Fibroblast of skin of abdomen (primary cell): ENCODE measurements at regions not wholly inside any gene's neighbourhood (a gene's known extent, or its start where the extent isn't known, plus 50 kb on each side); places are given as distances from the start of the nearest gene placed in this dataset.
A peak's percentile ranks its signal among the peaks of the same experiment; 100 is the strongest.

Source experiments
- DNase-seq: peaks from one replicate; pipeline ENCODE4 v3.0.0-alpha.2; 2013

DNA sequence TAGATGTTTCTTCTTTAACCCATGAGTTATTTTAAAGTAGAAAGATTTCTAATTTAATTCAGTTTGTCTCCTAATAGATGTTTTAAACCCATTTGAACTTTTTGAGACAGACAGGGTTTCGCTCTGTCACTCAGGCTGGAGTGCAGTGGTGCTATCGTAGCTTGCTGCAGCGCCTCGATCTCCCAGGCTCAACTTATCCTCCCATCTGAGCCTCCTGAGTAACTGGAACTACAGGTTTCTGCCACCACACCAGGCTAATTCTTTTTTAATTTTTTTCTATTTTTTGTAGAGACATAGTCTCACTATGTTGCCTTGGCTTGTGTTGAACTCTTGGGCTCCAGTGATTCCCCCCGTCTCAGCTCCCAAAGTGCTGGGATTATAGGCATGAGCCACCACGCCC, 53.0 kb upstream of the RAB18 start:
- DNase-seq = no peak

GRCh38 chr10:27450225-27450624, 53.9 kb upstream of the RAB18 start:
- DNase-seq = no peak

GRCh38 chr10:27449571-27449970, 54.5 kb upstream of the RAB18 start:
- DNase-seq = no peak

DNA sequence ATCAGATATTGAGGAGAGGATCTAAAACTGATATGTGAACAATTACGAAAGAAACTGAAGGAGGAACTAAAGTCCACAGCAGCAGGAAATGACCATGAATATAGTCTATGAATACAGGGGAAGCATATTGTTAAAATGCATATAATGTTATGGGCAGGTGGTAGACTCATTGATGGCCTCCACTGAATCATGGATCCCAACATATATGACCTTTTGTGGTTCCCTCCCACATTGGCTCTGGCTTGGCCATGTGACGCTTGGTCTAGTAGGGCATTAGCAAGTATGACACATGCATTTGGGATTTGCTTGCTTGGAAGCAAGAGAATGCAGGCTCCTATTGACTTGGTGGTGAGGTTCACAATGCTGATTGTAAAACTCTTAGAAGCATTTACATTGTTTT, 55.2 kb upstream of the RAB18 start:
- peak; percentile 60 for DNase-seq

DNA sequence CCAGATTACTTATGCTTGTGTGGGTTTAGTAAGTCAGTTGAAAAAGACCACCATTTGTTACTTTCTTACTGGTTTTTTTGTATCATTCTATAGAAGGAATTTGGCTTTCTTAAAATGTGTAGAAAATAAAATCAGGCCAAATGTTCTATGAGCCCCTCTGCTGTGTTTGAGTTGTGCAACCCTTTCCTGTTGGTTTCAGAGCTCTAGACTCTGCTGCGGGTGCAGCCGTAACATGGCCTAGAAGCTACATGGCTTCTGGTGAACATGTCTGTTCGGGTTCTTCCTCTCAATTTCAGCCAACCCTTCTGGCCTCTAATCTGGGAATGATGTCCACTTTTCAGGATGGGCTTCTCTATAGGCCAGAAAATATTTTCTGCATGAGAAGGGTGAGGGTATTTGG, 56.6 kb upstream of the RAB18 start:
- no peak for DNase-seq

DNA sequence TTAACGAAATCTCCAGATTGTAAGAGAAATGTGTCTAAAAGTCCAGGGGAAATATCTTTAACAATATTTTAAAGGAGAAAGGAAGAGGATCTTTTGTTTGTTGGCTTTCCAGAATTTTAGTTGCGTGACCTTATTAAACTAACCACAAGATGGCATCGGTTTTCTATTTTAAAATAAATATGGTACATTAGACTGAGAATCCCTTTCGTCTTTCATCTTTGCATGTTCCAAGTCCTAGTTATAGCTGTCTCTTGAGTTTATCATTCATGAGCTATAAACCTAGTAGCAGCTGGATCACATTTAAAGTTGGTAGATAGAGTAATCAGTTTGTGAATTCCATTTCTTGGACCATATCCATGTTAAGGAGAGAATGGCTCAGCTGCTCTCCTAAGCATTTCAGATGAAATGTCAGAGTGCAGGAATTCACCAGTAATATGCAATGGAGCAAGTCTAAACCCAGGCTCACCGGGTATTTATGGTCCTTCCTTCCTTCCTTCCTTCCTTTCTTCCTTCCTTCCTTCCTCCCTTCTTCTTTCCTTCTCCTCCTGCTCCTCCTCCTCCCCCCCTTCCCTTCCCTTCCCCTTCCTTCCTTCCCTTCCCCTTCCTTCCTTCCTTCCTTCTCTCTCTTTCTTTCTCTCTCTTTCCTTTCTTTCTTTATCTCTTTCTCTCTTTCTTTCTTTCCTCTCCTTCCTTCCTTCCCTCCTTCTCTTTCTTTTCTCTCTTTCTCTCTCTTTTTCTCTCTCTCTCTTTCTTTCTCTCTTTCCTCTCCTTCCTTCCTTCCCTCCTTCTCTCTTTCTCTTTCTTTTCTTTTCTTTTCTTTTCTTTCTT, 57.8 kb upstream of the RAB18 start:
- DNase-seq = peak; percentile 66

DNA sequence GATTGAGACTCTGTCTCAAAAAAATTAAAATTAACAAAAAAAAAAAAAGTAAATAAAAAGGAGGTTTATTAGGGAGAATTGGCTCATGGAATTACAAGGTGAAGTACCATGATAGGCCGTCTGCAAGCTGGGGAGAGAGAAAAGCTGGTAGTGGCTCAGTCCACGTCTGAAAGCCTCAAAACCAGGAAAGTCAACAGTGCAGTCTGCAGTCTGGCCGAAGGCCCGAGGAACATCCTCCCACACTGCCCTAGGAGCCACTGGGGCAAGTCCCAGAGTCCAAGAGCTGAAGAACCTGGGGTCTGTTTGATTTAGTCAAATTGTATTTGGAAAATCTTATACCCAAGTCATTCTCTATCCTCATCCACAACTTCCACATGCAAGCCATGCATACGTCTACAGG, 59.0 kb upstream of the RAB18 start:
- DNase-seq = no peak

DNA sequence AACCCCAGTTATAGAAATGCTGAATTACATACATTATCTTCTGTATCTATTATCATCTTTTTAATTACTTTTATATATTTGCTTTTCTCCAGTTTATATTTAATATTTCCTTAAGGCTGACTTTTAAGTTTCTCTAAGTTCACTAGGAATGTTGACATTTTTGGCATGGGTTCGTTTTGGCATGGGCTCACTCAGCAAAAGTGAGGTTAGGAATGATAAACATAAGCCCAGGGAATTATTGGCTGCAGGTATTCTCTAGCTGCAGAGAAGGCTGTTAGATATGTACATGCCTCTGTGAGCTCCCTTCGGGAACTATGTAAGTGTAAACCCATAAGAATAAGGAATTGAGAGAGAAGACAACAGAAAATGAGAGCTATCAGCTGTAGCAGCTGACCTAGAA, 63.6 kb upstream of the RAB18 start:
- no peak for DNase-seq

- no peak for DNase-seq
These were observed 64.1 kb upstream of the RAB18 start for GRCh38 chr10:27440021-27440420.

- no peak for DNase-seq
These were observed 65.0 kb upstream of the RAB18 start for GRCh38 chr10:27439101-27439500.

DNA sequence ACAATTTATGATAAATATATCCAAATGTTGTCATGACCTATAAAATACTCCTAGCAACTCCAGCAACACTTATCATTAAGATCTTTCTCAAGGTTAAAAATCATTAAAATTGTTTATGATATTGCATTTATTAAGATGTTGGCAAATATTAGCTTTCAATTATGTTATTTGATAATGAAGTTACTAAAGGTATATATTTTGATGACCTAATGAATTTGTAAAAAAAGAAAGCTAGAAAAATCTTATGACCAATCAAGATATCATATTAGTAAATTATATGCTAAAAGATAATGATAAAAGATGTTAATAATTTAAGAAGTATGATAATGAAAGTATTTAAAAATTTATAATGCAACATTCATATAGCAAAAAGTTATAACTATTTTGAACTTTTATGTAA, 66.3 kb upstream of the RAB18 start:
- no peak for DNase-seq

- no peak for DNase-seq
These were observed 67.4 kb upstream of the RAB18 start for GRCh38 chr10:27436710-27437109.

GRCh38 chr10:27433976-27434375, 70.1 kb upstream of the RAB18 start:
- DNase-seq = no peak

- no peak for DNase-seq
These were observed 77.1 kb upstream of the RAB18 start for GRCh38 chr10:27426948-27427467.

- no peak for DNase-seq
These were observed 90.2 kb upstream of the RAB18 start for GRCh38 chr10:27413831-27414348.

- DNase-seq = no peak
These were observed 90.7 kb upstream of the RAB18 start for GRCh38 chr10:27413387-27413786.

DNA sequence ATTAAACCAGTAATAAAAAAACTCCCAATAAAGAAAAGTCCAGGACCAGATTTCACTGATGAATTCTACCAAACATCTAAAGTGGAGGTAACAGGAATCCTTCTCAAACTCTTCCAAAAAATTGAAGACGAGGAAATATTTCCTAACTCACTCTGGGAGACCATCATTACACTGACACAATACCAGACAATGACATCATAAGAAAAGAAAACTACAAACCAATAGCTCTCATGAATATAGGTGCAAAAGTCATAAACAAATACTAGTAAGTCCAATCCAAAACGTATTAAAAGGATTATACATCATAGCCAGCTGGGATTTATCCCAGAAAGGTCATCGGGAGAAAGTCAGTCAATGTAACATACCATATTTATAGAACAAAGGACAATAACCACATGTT, 94.0 kb upstream of the RAB18 start:
- DNase-seq = no peak

DNA sequence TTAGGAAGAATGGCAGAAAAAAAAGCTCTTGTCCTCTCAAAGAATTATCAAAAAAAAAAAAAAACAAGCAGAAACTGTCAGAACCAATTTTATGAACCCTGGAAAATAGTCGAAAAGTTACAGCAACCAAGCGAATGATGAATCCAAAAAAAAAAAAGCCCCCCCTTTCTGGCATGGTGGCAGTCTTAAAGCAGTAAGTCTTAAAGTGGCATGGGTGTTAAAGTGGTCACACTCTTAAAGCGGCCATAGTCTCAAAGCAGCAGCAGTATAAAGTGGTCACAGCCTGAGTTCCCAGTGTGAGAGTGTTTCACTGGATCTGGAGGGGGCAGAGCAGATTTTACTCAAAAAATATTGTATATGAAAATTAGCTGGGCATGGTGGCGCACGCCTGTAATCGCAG, 96.8 kb upstream of the RAB18 start:
- DNase-seq = no peak

- DNase-seq = no peak
These were observed 104.2 kb upstream of the RAB18 start for GRCh38 chr10:27399871-27400270.

DNA sequence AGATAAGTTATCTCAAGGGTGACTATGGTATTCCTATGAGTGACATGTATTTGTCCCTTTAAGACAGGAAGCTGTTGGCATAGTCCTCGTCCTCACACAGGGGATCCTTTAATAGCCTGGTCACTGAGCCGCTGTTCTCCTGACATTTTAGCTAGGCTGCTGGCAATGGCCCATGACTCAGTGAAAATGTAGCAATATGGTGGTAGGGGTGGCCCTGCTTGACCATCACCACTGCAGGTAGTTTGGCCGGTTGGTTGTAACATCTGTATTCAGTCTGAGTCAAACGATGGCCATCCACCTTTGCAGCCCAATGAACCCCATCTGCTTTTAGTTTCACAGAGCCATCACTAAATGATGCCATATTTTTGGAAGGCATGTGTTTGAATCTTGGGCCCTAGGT, 110.1 kb upstream of the RAB18 start:
- DNase-seq = no peak

DNA sequence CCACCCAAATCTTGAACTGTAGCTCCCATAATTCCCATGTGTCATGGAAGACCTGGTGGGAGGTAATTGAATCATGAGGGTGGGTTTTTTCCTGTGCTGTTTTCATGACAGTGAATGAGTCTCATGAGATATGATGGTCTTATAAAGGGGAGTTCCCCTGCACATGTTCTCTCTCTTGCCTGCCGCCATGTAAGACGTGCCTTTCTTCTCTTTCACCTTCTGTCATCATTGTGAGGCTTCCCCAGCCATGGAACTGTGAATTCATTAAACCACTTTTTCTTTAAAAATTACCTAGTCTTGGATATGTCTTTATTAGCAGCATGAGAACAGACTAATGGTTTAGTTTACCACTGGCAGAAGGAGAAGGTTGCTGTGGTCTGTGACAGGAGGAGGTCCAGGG, 111.5 kb upstream of the RAB18 start:
- no peak for DNase-seq

GRCh38 chr10:27391916-27392315, 112.2 kb upstream of the RAB18 start:
- no peak for DNase-seq

DNA sequence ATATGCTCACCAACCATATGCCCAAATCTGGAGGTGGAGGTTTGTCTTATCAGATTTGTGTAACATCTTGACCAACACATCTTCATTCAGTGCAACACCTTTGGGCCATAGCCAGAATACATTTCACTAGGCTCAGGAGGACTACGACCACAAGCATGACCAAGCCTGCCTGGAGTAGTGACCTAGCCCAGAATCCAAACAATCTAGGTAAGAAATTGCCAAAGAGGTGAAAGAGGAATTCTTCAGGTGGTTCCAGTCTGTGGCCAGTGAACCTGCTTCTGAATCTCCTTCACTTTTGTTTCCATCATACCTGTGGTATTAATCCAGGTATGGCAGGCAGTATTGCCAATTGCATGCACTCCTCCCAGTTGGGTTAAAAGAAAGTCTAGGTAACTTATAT, 112.8 kb upstream of the RAB18 start:
- no peak for DNase-seq

GRCh38 chr10:27390681-27391080, 113.4 kb upstream of the RAB18 start:
- peak; percentile 76 for DNase-seq
